GM12878 (cell line): ENCODE measurements at regions not wholly inside any gene's neighbourhood (a gene's known extent, or its start where the extent isn't known, plus 50 kb on each side); places are given as distances from the start of the nearest gene placed in this dataset.

Source experiments
- EZH2 ChIP-seq: IDR thresholded peaks from 2 replicates; pipeline ENCODE4 v1.6.1; 2012; ENCODE audit warnings: low read depth, mild to moderate bottlenecking, control low read depth, inconsistent platforms, low read length, borderline replicate concordance; ENCODE audit not compliant: control insufficient read depth
- KLF5 ChIP-seq: fragments of 450-650 bp; IDR thresholded peaks from 2 replicates; pipeline ENCODE4 v1.6.1; 2014; ENCODE audit warnings: mild to moderate bottlenecking; ENCODE audit not compliant: partially characterized antibody
- PML ChIP-seq: IDR thresholded peaks from 2 replicates; pipeline ENCODE4 v1.6.1; 2012; ENCODE audit warnings: low read length, inconsistent platforms
- RUNX3 ChIP-seq: IDR thresholded peaks from 2 replicates; pipeline ENCODE4 v1.6.1; 2012; ENCODE audit warnings: low read length, inconsistent platforms
- TCF3 ChIP-seq: IDR thresholded peaks from 2 replicates; pipeline ENCODE4 v1.6.1; 2012; ENCODE audit warnings: low read depth, mild to moderate bottlenecking, low read length, borderline replicate concordance; ENCODE audit not compliant: insufficient read depth
- ZNF592 ChIP-seq: fragments of 450-650 bp; IDR thresholded peaks from 2 replicates; pipeline ENCODE4 v1.6.1; 2017; ENCODE audit warnings: mild to moderate bottlenecking, moderate library complexity
- ZZZ3 ChIP-seq: IDR thresholded peaks from 2 replicates; pipeline ENCODE4 v1.6.1; 2011; ENCODE audit warnings: low read depth; ENCODE audit not compliant: control insufficient read depth, insufficient read length
- TF ChIP-seq, protein P1 (sequence below): fragments of 450-650 bp; formaldehyde crosslinking; IDR thresholded peaks from 2 replicates; pipeline ENCODE4 v1.4.0; 2020; ENCODE audit warnings: mild to moderate bottlenecking, moderate library complexity

DNA sequence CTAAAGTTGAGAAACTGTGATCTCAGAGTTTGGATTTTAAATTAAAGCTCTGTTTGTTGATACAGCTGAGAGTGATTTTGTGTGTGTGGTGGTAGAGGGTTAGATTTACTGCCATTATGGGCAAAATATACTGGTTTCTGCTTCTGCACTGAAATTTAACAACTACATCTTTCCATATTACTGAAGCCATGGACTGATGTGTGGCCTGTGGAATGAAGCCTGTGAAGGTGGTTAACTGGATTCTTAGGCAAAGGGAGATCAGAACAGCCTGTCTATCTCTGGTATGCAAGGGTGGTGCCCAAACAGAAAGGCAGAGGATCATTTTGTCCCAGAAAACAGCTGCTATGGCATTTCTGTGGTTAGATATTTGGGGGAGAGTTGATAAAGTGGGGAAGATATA is 297.3 kb upstream of the THBS1 start (continued):
- TF ChIP-seq ZZZ3, result no peak
- no peak for TF ChIP-seq TCF3
- no peak for TF ChIP-seq KLF5
- no peak for TF ChIP-seq ZNF592
- TF ChIP-seq PML, result no peak
- TF ChIP-seq RUNX3, result no peak
- TF ChIP-seq, protein P1, sequence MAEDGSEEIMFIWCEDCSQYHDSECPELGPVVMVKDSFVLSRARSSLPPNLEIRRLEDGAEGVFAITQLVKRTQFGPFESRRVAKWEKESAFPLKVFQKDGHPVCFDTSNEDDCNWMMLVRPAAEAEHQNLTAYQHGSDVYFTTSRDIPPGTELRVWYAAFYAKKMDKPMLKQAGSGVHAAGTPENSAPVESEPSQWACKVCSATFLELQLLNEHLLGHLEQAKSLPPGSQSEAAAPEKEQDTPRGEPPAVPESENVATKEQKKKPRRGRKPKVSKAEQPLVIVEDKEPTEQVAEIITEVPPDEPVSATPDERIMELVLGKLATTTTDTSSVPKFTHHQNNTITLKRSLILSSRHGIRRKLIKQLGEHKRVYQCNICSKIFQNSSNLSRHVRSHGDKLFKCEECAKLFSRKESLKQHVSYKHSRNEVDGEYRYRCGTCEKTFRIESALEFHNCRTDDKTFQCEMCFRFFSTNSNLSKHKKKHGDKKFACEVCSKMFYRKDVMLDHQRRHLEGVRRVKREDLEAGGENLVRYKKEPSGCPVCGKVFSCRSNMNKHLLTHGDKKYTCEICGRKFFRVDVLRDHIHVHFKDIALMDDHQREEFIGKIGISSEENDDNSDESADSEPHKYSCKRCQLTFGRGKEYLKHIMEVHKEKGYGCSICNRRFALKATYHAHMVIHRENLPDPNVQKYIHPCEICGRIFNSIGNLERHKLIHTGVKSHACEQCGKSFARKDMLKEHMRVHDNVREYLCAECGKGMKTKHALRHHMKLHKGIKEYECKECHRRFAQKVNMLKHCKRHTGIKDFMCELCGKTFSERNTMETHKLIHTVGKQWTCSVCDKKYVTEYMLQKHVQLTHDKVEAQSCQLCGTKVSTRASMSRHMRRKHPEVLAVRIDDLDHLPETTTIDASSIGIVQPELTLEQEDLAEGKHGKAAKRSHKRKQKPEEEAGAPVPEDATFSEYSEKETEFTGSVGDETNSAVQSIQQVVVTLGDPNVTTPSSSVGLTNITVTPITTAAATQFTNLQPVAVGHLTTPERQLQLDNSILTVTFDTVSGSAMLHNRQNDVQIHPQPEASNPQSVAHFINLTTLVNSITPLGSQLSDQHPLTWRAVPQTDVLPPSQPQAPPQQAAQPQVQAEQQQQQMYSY, result no peak
- no peak for TF ChIP-seq EZH2
